GM13976 (cell line): ENCODE measurements at regions not wholly inside any gene's neighbourhood (a gene's known extent, or its start where the extent isn't known, plus 50 kb on each side); places are given as distances from the start of the nearest gene placed in this dataset.
A peak's percentile ranks its signal among the peaks of the same experiment; 100 is the strongest.
"Not testable (repeated sequence)": the region's sequence is repeated elsewhere in the genome, so short reads cannot be mapped to it uniquely, and the experiment has no call there.

Source experiments
- DNase-seq: peaks from one replicate; pipeline ENCODE4 v3.0.0; 2012; ENCODE audit warnings: low spot score
- CTCF ChIP-seq: IDR thresholded peaks from 2 replicates; pipeline ENCODE4 v1.5.1; 2012; ENCODE audit warnings: borderline replicate concordance, mild to moderate bottlenecking; ENCODE audit not compliant: insufficient read depth; ENCODE audit errors: extremely low read depth, missing control alignments, control extremely low read depth
- in situ Hi-C: fragments of 300-500 bp; cut with MboI; formaldehyde crosslinking; loops from one replicate; pipeline ENCODE4 v1.12.0; 2022; ENCODE audit warnings: low sequenced_read_pairs, mixed read lengths, inconsistent platforms; ENCODE audit not compliant: unreplicated experiment

- TF ChIP-seq CTCF, result no peak
- in situ Hi-C loops, result no loop called here
Observed at GRCh38 chr3:197398286-197398878, 100.0 kb upstream of the DLG1 start.

GRCh38 chr3:197397838-197398237 is 99.4 kb upstream of the DLG1 start:
- in situ Hi-C loops, result no loop called here
- DNase-seq, result no peak
- no peak for TF ChIP-seq CTCF

More at GRCh38 chr3:197398286-197398878, 100.0 kb upstream of the DLG1 start:
- no peak for DNase-seq

- DNase-seq, result peak; percentile 74
- in situ Hi-C loops, result no loop called here
- no peak for TF ChIP-seq CTCF
Observed at GRCh38 chr3:197394464-197395321, 96.3 kb upstream of the DLG1 start.

GRCh38 chr3:197394126-197394463 is 95.7 kb upstream of the DLG1 start:
- in situ Hi-C loops, DNase-seq: not testable (repeated sequence)

- in situ Hi-C loops, result no loop called here
- TF ChIP-seq CTCF, result no peak
- DNase-seq, result no peak
Observed at GRCh38 chr3:197393711-197394110, 95.3 kb upstream of the DLG1 start.

GRCh38 chr3:197392961-197393360 is 94.5 kb upstream of the DLG1 start:
- TF ChIP-seq CTCF, result no peak
- in situ Hi-C loops, result no loop called here
- DNase-seq, result no peak

- DNase-seq, result no peak
- TF ChIP-seq CTCF, result no peak
- in situ Hi-C loops, result no loop called here
Observed at GRCh38 chr3:197381371-197381770, 83.0 kb upstream of the DLG1 start.
